Upper lobe of left lung (tissue), 4 donors: ENCODE measurements at regions not wholly inside any gene's neighbourhood (a gene's known extent, or its start where the extent isn't known, plus 50 kb on each side); places are given as distances from the start of the nearest gene placed in this dataset.

Experiments used
- CTCF ChIP-seq, 6 experiments: fragments of 450-650 bp in 4 of 6; fragments of 200-600 bp in 2 of 6; sonication (generic) in 2 of 6; IDR thresholded peaks; one replicate each; pipeline ENCODE4 v1.5.1; 2016 to 2019; ENCODE audit warnings: antibody characterized with exemption in 6 of 6
- POLR2A ChIP-seq, 4 donors: fragments of 450-650 bp; IDR thresholded peaks; one replicate each; pipeline ENCODE4 v1.5.1; 2016 to 2017; ENCODE audit warnings: antibody characterized with exemption in 4 of 4, mild to moderate bottlenecking in 2 of 4

- TF ChIP-seq CTCF (IDR thresholded peaks at IDR 0.05) (no peak), POLR2A (IDR thresholded peaks at IDR 0.05) (no peak)
Observed at GRCh38 chr20:39825950-39826349, 863.1 kb downstream of the MAFB start.
